Uterus (tissue), 3 donors: ENCODE measurements at regions not wholly inside any gene's neighbourhood (a gene's known extent, or its start where the extent isn't known, plus 50 kb on each side); places are given as distances from the start of the nearest gene placed in this dataset.

Experiments
- DNase-seq, 2 donors: peaks; one replicate each; pipeline ENCODE4 v3.0.0-alpha.2; 2019 to 2020
- H3K27ac ChIP-seq, 2 donors: fragments of 200-600 bp; sonication (generic); 1 replicate in 1 of 2; 2 replicates in 1 of 2; pipeline ENCODE4 v1.5.1; 2016 to 2018
- H3K27me3 ChIP-seq, 2 donors: fragments of 200-600 bp; sonication (generic); one replicate each; pipeline ENCODE4 v1.5.1; 2018 to 2019; ENCODE audit warnings: control low read depth in 1 of 2
- H3K36me3 ChIP-seq, 2 donors: fragments of 200-600 bp; sonication (generic); one replicate each; pipeline ENCODE4 v1.5.1; 2019; ENCODE audit warnings: control low read depth in 1 of 2
- H3K4me1 ChIP-seq, 2 donors: fragments of 200-600 bp; sonication (generic); one replicate each; pipeline ENCODE4 v1.5.1; 2018 to 2019; ENCODE audit warnings: control low read depth in 1 of 2
- H3K4me3 ChIP-seq, 2 donors: fragments of 200-600 bp; sonication (generic); 1 replicate in 1 of 2; 2 replicates in 1 of 2; pipeline ENCODE4 v1.5.1; 2018 to 2019; ENCODE audit warnings: mild to moderate bottlenecking in 1 of 2
- H3K9me3 ChIP-seq, 2 donors: fragments of 200-600 bp; sonication (generic); one replicate each; pipeline ENCODE4 v1.5.1; 2019; ENCODE audit warnings: control low read depth in 1 of 2
- CTCF ChIP-seq, 4 experiments: fragments of 200-600 bp in 2 of 4; fragments of 450-650 bp in 2 of 4; sonication (generic) in 2 of 4; IDR thresholded peaks; one replicate each; pipeline ENCODE4 v1.5.1; 2016 to 2019; ENCODE audit warnings: antibody characterized with exemption in 4 of 4, mild to moderate bottlenecking in 2 of 4, moderate library complexity in 1 of 4
- POLR2A ChIP-seq, 2 donors: fragments of 450-650 bp; IDR thresholded peaks; one replicate each; pipeline ENCODE4 v1.6.1; 2016; ENCODE audit warnings: antibody characterized with exemption in 2 of 2, mild to moderate bottlenecking in 1 of 2, moderate library complexity in 1 of 2
- intact Hi-C: fragments of 100-400 bp; cut with DNase I; formaldehyde crosslinking; loops from one replicate; pipeline ENCODE4 v1.15.1; 2023; ENCODE audit warnings: low total_unique reads
- donor health status: DM: yes; HTN: yes; CAD: no.

DNA sequence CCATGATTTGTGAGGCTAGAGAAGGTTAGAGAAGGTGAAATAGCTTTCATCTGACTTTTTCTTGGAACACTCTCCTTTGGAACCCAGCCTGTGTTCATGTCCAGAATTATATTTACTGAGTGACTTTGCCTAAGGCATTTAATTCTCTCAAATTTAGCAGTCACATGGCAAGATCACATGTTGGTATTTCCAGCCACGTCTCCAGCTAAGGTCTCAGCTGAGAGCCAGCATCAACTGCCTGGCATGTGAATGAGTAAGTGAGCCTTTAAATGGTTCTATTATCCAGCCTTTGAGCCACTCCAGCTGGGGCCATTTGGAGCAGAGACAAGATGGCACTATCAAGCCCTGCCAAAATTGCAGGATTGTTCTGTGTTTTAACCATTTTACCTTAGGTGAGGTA lies 130.2 kb upstream of the SGO1 start:
- no peaks in the 10 kb centered on the region for H3K9me3 ChIP-seq
- no peak overlapping the region for H3K27ac ChIP-seq
- intact Hi-C loops, result no loop called here
- H3K36me3 ChIP-seq, result no peaks in the 10 kb centered on the region
- no peaks in the 10 kb centered on the region for H3K4me1 ChIP-seq
- H3K4me3 ChIP-seq, result no peak overlapping the region
- DNase-seq, result no peak
- no peaks in the 10 kb centered on the region for H3K27me3 ChIP-seq
- no peak for TF ChIP-seq POLR2A (IDR thresholded peaks at IDR 0.05)
- no peak for TF ChIP-seq CTCF (IDR thresholded peaks at IDR 0.05)

GRCh38 chr3:20310629-20311028 lies 124.6 kb upstream of the SGO1 start:
- no peaks in the 10 kb centered on the region for H3K4me1 ChIP-seq
- H3K4me3 ChIP-seq, result no peak overlapping the region
- no peak for DNase-seq
- H3K9me3 ChIP-seq, result no peaks in the 10 kb centered on the region
- H3K27me3 ChIP-seq, result no peaks in the 10 kb centered on the region
- no peak overlapping the region for H3K27ac ChIP-seq
- H3K36me3 ChIP-seq, result no peaks in the 10 kb centered on the region
- intact Hi-C loops, result no loop called here
- TF ChIP-seq POLR2A (IDR thresholded peaks at IDR 0.05) (no peak), CTCF (IDR thresholded peaks at IDR 0.05) (no peak)

DNA sequence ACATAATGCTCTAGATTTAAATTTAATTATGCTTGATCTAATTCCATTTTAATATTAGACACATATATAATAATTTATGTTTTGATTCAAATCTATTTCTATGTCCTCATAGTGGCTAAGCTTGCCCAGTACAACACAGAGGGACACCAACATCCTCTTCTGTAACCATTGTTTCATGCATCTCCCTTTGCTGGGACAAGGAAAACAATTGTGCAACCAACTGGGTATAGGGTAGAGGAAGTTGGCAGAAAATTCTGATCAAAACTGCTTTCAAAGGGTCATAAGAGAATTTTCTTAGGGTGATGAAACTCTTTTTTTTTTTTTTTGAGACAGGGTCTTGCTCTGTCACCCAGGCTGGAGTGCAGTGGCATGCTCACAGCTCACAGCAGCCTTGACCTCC lies 121.4 kb upstream of the SGO1 start:
- Histone ChIP-seq H3K4me1 (no peaks in the 10 kb centered on the region), H3K9me3 (no peaks in the 10 kb centered on the region), H3K4me3 (no peak overlapping the region), H3K27me3 (no peaks in the 10 kb centered on the region), H3K27ac (no peak overlapping the region), H3K36me3 (no peaks in the 10 kb centered on the region)
- no peak for DNase-seq
- intact Hi-C loops, result no loop called here
- TF ChIP-seq CTCF (IDR thresholded peaks at IDR 0.05) (no peak), POLR2A (IDR thresholded peaks at IDR 0.05) (no peak)

- Histone ChIP-seq H3K36me3 (no peaks in the 10 kb centered on the region), H3K4me3 (no peak overlapping the region), H3K27me3 (no peaks in the 10 kb centered on the region), H3K9me3 (no peaks in the 10 kb centered on the region), H3K4me1 (no peaks in the 10 kb centered on the region), H3K27ac (no peak overlapping the region)
- TF ChIP-seq POLR2A (IDR thresholded peaks at IDR 0.05) (no peak), CTCF (IDR thresholded peaks at IDR 0.05) (no peak)
- DNase-seq, result no peak
- intact Hi-C loops, result no loop called here
Observed at GRCh38 chr3:20305647-20306046, 119.6 kb upstream of the SGO1 start.

DNA sequence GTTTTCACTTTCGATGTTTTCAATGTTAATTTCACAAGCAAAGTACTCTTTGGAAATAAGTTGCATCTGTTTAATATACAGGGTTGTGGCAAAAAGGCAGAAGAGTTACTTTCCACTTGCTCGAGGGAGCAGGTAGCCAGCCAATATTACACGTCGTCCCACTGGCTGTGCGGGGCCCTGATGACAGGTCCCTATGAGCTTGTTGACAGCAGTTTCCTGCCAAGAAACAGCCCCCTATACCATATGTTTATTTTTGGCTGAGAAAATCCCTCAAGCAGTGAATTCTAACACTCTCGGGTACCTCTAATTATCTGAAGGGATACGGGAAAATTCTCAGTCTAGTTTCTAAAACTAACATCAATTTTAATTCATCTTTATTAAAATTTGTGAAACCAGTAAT lies 116.8 kb upstream of the SGO1 start:
- intact Hi-C loops, result no loop called here
- Histone ChIP-seq H3K27me3 (no peaks in the 10 kb centered on the region), H3K9me3 (no peaks in the 10 kb centered on the region), H3K4me3 (no peak overlapping the region), H3K4me1 (no peaks in the 10 kb centered on the region), H3K27ac (no peak overlapping the region), H3K36me3 (no peaks in the 10 kb centered on the region)
- TF ChIP-seq CTCF (IDR thresholded peaks at IDR 0.05) (no peak), POLR2A (IDR thresholded peaks at IDR 0.05) (no peak)
- no peak for DNase-seq
